Neural cell (in vitro differentiated cells): ENCODE measurements at regions not wholly inside any gene's neighbourhood (a gene's known extent, or its start where the extent isn't known, plus 50 kb on each side); places are given as distances from the start of the nearest gene placed in this dataset.

Experiments
- H2AFZ ChIP-seq: fragments of 200-600, 300-800 bp; sonication (generic), shearing (Covaris generic); 2 replicates; pipeline ENCODE4 v1.6.0; 2014; ENCODE audit warnings: low read depth, mild to moderate bottlenecking, antibody characterized with exemption, low read length, moderate library complexity
- H3F3A ChIP-seq: fragments of 200-600 bp; shearing (Covaris generic); 2 replicates; pipeline ENCODE4 v1.6.1; 2016; ENCODE audit warnings: mild to moderate bottlenecking, moderate library complexity, mixed read lengths, antibody characterized with exemption, low read length; ENCODE audit not compliant: insufficient read depth, poor library complexity, severe bottlenecking
- H3K27ac ChIP-seq: fragments of 200-600, 300-800 bp; sonication (generic), shearing (Covaris generic); 2 replicates; pipeline ENCODE4 v1.5.1; 2014; ENCODE audit warnings: mild to moderate bottlenecking, low read length, moderate library complexity
- H3K27me3 ChIP-seq: fragments of 300-800, 200-600 bp; sonication (generic), shearing (Covaris generic); 2 replicates; pipeline ENCODE4 v1.6.0; 2014; ENCODE audit warnings: mild to moderate bottlenecking, low read depth, low read length, moderate library complexity; ENCODE audit not compliant: insufficient read depth
- H3K36me3 ChIP-seq: fragments of 300-800, 200-600 bp; sonication (generic), shearing (Covaris generic); 2 replicates; pipeline ENCODE4 v1.5.1; 2014; ENCODE audit warnings: mild to moderate bottlenecking, antibody characterized with exemption, low read length, moderate library complexity; ENCODE audit not compliant: insufficient read depth
- H3K4me2 ChIP-seq: fragments of 300-800, 200-600 bp; sonication (generic), shearing (Covaris generic); 2 replicates; pipeline ENCODE4 v1.6.0; 2014; ENCODE audit warnings: mild to moderate bottlenecking, low read length
- H3K4me3 ChIP-seq: fragments of 300-800, 200-600 bp; sonication (generic), shearing (Covaris generic); 2 replicates; pipeline ENCODE4 v1.5.1; 2014; ENCODE audit warnings: mild to moderate bottlenecking, low read length, moderate library complexity
- H3K79me2 ChIP-seq: fragments of 200-600 bp; shearing (Covaris generic); replicated peaks from 2 replicates; pipeline ENCODE4 v1.6.0; 2014; ENCODE audit warnings: mild to moderate bottlenecking, low read length, moderate library complexity; ENCODE audit not compliant: insufficient read depth
- H3K9ac ChIP-seq: fragments of 300-800, 200-600 bp; sonication (generic), shearing (Covaris generic); 2 replicates; pipeline ENCODE4 v1.6.1; 2016; ENCODE audit warnings: mild to moderate bottlenecking, low read length, mixed read lengths
- H3K9me2 ChIP-seq: fragments of 200-600 bp; shearing (Covaris generic); 2 replicates; pipeline ENCODE4 v1.6.1; 2016; ENCODE audit warnings: mild to moderate bottlenecking, low read length, mixed read lengths; ENCODE audit not compliant: insufficient read depth
- H3K9me3 ChIP-seq: fragments of 200-600, 300-800 bp; sonication (generic), shearing (Covaris generic); 2 replicates; pipeline ENCODE4 v1.6.1; 2016; ENCODE audit warnings: mild to moderate bottlenecking, mixed run types, low read length, moderate library complexity, mixed read lengths
- H4K20me1 ChIP-seq: fragments of 200-600 bp; shearing (Covaris generic); 2 replicates; pipeline ENCODE4 v1.6.1; 2016; ENCODE audit warnings: mild to moderate bottlenecking, mixed run types; ENCODE audit not compliant: insufficient read depth
- CTCF ChIP-seq: fragments of 450-650 bp; IDR thresholded peaks from 2 replicates; pipeline ENCODE4 v1.5.1; 2014; ENCODE audit warnings: antibody characterized with exemption, mild to moderate bottlenecking, moderate library complexity; ENCODE audit not compliant: poor library complexity, severe bottlenecking
- EP300 ChIP-seq: fragments of 450-650 bp; conservative IDR thresholded peaks from 2 replicates; pipeline ENCODE4 v1.6.1; 2014; ENCODE audit warnings: antibody characterized with exemption, mild to moderate bottlenecking, moderate library complexity; ENCODE audit not compliant: poor library complexity, severe bottlenecking
- EZH2 ChIP-seq: fragments of 200-600, 300-800 bp; shearing (Covaris generic), sonication (generic); IDR thresholded peaks from 2 replicates; pipeline ENCODE4 v1.6.1; 2014; ENCODE audit warnings: antibody characterized with exemption, low read length, borderline replicate concordance, mild to moderate bottlenecking; ENCODE audit not compliant: insufficient read depth, poor library complexity, severe bottlenecking
- MXI1 ChIP-seq: fragments of 450-650 bp; conservative IDR thresholded peaks from 2 replicates; pipeline ENCODE4 v1.6.1; 2014; ENCODE audit warnings: antibody characterized with exemption, mild to moderate bottlenecking; ENCODE audit not compliant: poor library complexity, severe bottlenecking
- POLR2AphosphoS5 ChIP-seq: IDR thresholded peaks from 2 replicates; pipeline ENCODE4 v1.6.1; 2012
- RAD21 ChIP-seq: fragments of 450-650 bp; conservative IDR thresholded peaks from 2 replicates; pipeline ENCODE4 v1.6.1; 2014; ENCODE audit warnings: antibody characterized with exemption, mild to moderate bottlenecking, moderate library complexity
- REST ChIP-seq: IDR thresholded peaks from 2 replicates; pipeline ENCODE4 v1.6.1; 2012; ENCODE audit warnings: borderline replicate concordance
- SMC3 ChIP-seq: fragments of 450-650 bp; conservative IDR thresholded peaks from 2 replicates; pipeline ENCODE4 v1.6.1; 2014; ENCODE audit warnings: antibody characterized with exemption, mild to moderate bottlenecking, moderate library complexity; ENCODE audit not compliant: poor library complexity
- TAF1 ChIP-seq: IDR thresholded peaks from 2 replicates; pipeline ENCODE4 v1.6.1; 2012; ENCODE audit warnings: low read depth

GRCh38 chr13:91238036-91238435, 109.5 kb upstream of the MIR17HG start:
- Histone ChIP-seq H3K9ac (no peak overlapping the region), H3K4me3 (no peak overlapping the region), H3F3A (no peaks in the 10 kb centered on the region), H3K9me3 (no peaks in the 10 kb centered on the region), H4K20me1 (no peaks in the 10 kb centered on the region), H3K36me3 (no peaks in the 10 kb centered on the region), H3K27me3 (no peaks in the 10 kb centered on the region), H3K79me2 (no peaks in the 10 kb centered on the region), H2AFZ (no peak overlapping the region), H3K27ac (no peak overlapping the region), H3K9me2 (no peaks in the 10 kb centered on the region), H3K4me2 (no peak overlapping the region)
- TF ChIP-seq SMC3 (no peak), MXI1 (no peak), EZH2 (no peak), TAF1 (no peak), POLR2AphosphoS5 (no peak), EP300 (no peak), RAD21 (no peak), CTCF (no peak), REST (no peak)

- no peaks in the 10 kb centered on the region for H3K9me2 ChIP-seq
- H3K9ac ChIP-seq = no peak overlapping the region
- no peaks in the 10 kb centered on the region for H4K20me1 ChIP-seq
- no peak overlapping the region for H2AFZ ChIP-seq
- no peaks in the 10 kb centered on the region for H3K36me3 ChIP-seq
- no peaks in the 10 kb centered on the region for H3K9me3 ChIP-seq
- no peaks in the 10 kb centered on the region for H3K79me2 ChIP-seq
- H3F3A ChIP-seq = no peaks in the 10 kb centered on the region
- H3K4me3 ChIP-seq = no peak overlapping the region
- no peaks in the 10 kb centered on the region for H3K27me3 ChIP-seq
- H3K27ac ChIP-seq = no peak overlapping the region
- no peak for TF ChIP-seq EP300
- TF ChIP-seq EZH2 = no peak
- TF ChIP-seq TAF1 = no peak
- no peak for TF ChIP-seq RAD21
- no peak for TF ChIP-seq CTCF
- TF ChIP-seq REST = no peak
- TF ChIP-seq MXI1 = no peak
- no peak for TF ChIP-seq POLR2AphosphoS5
- no peak for TF ChIP-seq SMC3
- H3K4me2 ChIP-seq = no peak overlapping the region
Observed at GRCh38 chr13:91240341-91240740, 107.1 kb upstream of the MIR17HG start.
